ENCODE measurements at regions not wholly inside any gene's neighbourhood (a gene's known extent, or its start where the extent isn't known, plus 50 kb on each side); places are given as distances from the start of the nearest gene placed in this dataset.

DNA sequence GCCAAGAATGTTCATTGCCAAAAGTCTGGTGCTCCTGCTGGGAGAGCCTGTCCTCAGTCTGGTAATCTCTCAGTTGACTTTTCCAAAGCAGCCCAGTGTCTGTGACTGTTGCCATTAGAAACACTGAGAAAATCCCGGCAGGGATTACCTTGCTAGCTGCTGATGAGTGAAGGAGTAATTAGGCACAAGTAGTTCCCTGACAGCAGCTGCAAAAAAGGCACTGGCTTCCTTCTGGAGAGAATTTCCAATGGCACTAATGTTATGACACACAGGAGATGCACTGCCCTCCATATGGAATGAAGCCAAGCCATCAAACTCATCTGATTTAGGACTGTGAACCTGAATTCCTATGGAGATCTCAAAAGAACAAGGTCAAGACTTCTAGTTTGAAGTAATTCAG is 1321.2 kb upstream of the SEL1L start:
- no peaks in the 10 kb centered on the region for H3K9me3 ChIP-seq
- no peak overlapping the region for H3K4me2 ChIP-seq
- no peak overlapping the region for H3K4me3 ChIP-seq
- FAIRE-seq: no peak
- DNase-seq (ENCODE audit: low read depth in 1 of 2, low spot score in 1 of 2): no peak
- CTCF ChIA-PET: no interaction called here
- H3K4me1 ChIP-seq: no peaks in the 10 kb centered on the region
- 0% methylated on average over 1 of the region's 1 CpG for WGBS (ENCODE audit: missing lambda C conversion rate)
- H3K27ac ChIP-seq: no peak overlapping the region
- ATAC-seq: no peak
- POLR2A ChIA-PET: no interaction called here
- TF ChIP-seq PHF8 (IDR thresholded peaks at IDR 0.05; ENCODE audit: borderline replicate concordance, low read depth) (no peak), EP300 (IDR thresholded peaks at IDR 0.05) (no peak), JUN (IDR thresholded peaks at IDR 0.05) (no peak), EHMT2 (IDR thresholded peaks at IDR 0.05; ENCODE audit: low read depth) (no peak), HEYL (CRISPR knock-in tag; IDR thresholded peaks at IDR 0.05) (no peak), ATOH8 (CRISPR knock-in tag; IDR thresholded peaks at IDR 0.05; ENCODE audit: low read depth) (no peak), HMGXB4 (CRISPR knock-in tag; IDR thresholded peaks at IDR 0.05; ENCODE audit: borderline replicate concordance) (no peak), NR3C1 (IDR thresholded peaks at IDR 0.05) (no peak), EHF (CRISPR knock-in tag; IDR thresholded peaks at IDR 0.05) (no peak)
- TF ChIP-seq, protein P1, sequence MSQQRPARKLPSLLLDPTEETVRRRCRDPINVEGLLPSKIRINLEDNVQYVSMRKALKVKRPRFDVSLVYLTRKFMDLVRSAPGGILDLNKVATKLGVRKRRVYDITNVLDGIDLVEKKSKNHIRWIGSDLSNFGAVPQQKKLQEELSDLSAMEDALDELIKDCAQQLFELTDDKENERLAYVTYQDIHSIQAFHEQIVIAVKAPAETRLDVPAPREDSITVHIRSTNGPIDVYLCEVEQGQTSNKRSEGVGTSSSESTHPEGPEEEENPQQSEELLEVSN (IDR thresholded peaks at IDR 0.05; ENCODE audit: borderline replicate concordance, low read depth): no peak

GRCh38 chr14:82855912-82856391 is 1322.3 kb upstream of the SEL1L start:
- TF ChIP-seq HMGXB4 (CRISPR knock-in tag; IDR thresholded peaks at IDR 0.05; ENCODE audit: borderline replicate concordance) (no peak), FOSB (CRISPR knock-in tag; IDR thresholded peaks at IDR 0.05) (no peak), USF2 (IDR thresholded peaks at IDR 0.05) (no peak), ATOH8 (CRISPR knock-in tag; IDR thresholded peaks at IDR 0.05; ENCODE audit: low read depth) (no peak), REST (IDR thresholded peaks at IDR 0.05) (no peak), CHD2 (IDR thresholded peaks at IDR 0.05; ENCODE audit: low read length, partially characterized antibody) (no peak), RARB (CRISPR knock-in tag; IDR thresholded peaks at IDR 0.05) (no peak), HEYL (CRISPR knock-in tag; IDR thresholded peaks at IDR 0.05) (no peak)
- ChIA-PET CTCF (no interaction called here), POLR2A (no interaction called here)
- FAIRE-seq (no peak), DNase-seq (ENCODE audit: low read depth in 1 of 2, low spot score in 1 of 2) (no peak), ATAC-seq (no peak)
- H3K27ac ChIP-seq: no peak overlapping the region
- no peak overlapping the region for H3K4me3 ChIP-seq
- no peaks in the 10 kb centered on the region for H3K9me3 ChIP-seq
- H3K4me2 ChIP-seq: no peak overlapping the region
- 0% methylated on average over 3 of the region's 3 CpGs for WGBS (ENCODE audit: missing lambda C conversion rate)
- H3K4me1 ChIP-seq: no peaks in the 10 kb centered on the region
